Esophagus mucosa (tissue), 1 donor: ENCODE measurements at regions not wholly inside any gene's neighbourhood (a gene's known extent, or its start where the extent isn't known, plus 50 kb on each side); places are given as distances from the start of the nearest gene placed in this dataset.
"Not testable (repeated sequence)": the region's sequence is repeated elsewhere in the genome, so short reads cannot be mapped to it uniquely, and the experiment has no call there.

Experiments used
- ATAC-seq: fragments of 200-7000 bp; cut with Tn5 transposase; one replicate; pipeline ENCODE4 v1.9.1; 2020
- donor health status: DM: yes; HTN: yes; CAD: no.

- no peak for ATAC-seq
These were observed 252.9 kb upstream of the DCC start for GRCh38 chr18:52087140-52087539.

- no peak for ATAC-seq
These were observed 250.0 kb upstream of the DCC start for GRCh38 chr18:52090005-52090404.

DNA sequence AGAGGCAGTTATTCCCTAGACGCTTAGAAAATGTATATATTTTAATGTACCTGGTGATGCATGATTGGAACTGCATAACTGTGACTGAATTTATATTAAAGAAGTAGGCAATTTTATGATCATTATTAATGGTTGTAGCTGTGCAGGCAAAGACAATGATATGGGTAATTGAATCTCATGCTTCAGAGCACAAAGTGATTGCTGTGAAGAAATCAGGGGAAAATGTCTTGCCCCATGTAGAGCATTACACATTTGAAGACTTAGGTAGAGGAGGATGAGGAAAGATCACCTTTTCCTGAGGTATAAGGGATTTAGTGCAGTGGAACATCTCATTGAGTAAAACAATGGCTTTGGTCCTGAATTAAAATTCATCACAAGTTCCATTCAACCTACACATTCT, 246.8 kb upstream of the DCC start:
- ATAC-seq, result no peak

DNA sequence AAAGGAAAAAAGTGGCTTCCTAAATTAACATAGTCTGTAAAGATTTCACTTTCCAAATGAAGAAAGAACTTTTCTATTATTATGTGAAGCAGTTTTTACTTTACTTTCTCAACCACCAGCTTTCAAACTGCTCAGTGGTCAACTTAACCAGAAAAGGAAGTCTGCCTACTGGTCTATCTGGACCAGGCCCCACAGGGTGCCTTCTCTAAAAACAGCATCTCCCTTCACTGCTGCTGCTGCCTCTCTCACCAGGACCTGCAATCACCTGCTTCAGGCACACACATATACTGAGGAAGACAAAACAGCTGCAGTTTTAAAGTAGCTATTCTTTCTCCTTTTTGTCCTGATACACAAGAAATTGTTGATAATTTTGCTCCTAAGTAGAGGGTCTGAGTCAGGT, 221.3 kb upstream of the DCC start:
- no peak for ATAC-seq

GRCh38 chr18:52130624-52131301, 209.2 kb upstream of the DCC start:
- ATAC-seq, result no peak

- no peak for ATAC-seq
These were observed 208.2 kb upstream of the DCC start for GRCh38 chr18:52131845-52132244.

- ATAC-seq, result no peak
These were observed 203.5 kb upstream of the DCC start for GRCh38 chr18:52136532-52136931.

DNA sequence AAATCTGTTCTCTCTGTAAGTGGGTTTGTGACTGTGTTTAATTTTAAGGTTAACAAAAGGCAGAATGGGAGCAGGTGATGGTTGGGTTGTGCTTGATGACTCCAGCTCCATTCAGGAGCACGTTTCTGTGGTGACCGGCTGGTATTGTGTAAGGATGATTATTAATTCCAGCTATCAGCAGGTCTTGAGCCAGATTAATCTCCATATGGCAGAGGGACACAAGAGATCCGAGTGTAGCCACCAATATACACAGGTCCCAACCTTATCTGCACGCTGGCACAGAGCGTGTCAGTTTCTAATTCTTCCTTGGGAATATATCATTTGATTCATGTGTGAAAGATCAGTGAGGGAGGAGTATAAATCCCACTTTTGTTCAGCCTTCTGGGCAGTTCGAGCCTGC, 199.0 kb upstream of the DCC start:
- ATAC-seq, result no peak

DNA sequence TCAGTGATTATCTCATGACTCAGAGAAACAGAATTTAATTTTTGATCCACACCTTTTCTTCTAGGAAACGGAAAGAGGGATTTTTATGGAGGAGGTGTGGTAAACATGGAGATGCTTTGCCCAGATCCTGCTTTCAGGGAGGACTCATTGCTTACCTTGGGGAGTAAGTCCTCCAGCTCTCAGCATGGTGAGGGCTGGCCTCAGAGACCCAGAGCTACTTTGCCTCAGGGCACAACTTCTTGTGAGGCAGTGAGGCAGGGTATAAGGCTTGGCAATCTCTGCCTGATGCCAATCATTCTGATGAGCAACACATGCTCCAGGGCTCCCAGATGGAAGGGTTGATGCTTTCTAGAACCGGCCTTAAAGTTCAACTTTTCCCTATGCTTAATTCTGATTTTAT, 189.9 kb upstream of the DCC start:
- ATAC-seq, result no peak

GRCh38 chr18:52152036-52152435, 188.0 kb upstream of the DCC start:
- ATAC-seq, result no peak

DNA sequence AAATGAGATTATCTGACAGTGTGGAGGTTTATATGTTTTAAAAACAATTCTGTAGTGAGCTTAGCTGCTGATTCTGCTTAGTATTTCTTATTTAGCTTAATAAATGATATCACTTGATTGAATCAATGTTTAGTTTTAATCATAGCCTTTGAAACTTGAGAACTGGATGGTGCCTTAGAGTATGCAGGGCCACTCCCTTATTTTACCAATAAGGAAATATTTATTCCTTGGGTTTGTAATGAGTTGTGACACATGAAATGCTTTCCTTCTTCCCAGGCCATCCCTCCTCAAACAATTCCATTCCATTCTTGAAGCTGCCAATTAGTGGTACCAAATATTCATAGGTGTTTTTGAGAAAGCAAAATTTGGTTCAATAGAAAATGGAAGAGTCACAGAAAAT, 183.8 kb upstream of the DCC start:
- ATAC-seq, result no peak

- peak; percentile 68 for ATAC-seq
These were observed 179.4 kb upstream of the DCC start for GRCh38 chr18:52160636-52161035.

DNA sequence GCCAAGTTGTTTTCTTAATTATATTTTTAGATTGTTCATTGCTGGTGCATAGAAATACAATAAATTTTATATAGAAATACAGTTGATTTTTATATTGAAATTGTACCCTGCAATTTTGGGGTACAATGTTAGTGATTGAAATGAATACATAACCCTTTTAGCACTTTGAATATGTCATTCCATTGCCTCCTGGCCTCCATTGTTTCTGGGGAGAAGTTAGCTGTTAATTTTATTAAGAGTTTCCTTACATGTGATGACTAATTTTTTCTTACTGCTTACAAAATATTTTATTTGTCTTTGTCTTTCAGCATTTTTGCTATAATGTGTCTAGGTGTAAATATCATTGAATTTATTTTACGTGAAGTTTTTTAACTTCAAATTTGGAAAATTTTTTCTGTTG, 176.5 kb upstream of the DCC start:
- no peak for ATAC-seq

GRCh38 chr18:52168131-52168530, 171.9 kb upstream of the DCC start:
- ATAC-seq, result not testable (repeated sequence)

DNA sequence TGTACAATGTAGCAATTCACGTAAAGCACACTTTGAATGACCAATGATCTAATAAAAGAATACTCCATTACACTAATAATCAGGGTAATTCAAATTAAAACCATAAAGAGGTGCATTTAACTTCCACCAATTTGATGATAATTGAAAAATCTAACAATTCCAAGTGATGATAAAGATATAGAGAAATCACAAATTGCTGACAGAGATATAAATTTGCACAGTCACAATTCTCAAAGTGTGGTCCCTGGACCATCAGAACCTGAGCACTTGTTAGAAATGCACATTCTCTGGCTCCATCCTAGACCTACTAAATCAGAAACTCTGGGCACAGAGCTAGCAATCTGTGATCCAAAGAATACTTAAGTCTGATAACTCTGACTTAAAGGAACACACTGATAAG, 165.8 kb upstream of the DCC start:
- no peak for ATAC-seq

DNA sequence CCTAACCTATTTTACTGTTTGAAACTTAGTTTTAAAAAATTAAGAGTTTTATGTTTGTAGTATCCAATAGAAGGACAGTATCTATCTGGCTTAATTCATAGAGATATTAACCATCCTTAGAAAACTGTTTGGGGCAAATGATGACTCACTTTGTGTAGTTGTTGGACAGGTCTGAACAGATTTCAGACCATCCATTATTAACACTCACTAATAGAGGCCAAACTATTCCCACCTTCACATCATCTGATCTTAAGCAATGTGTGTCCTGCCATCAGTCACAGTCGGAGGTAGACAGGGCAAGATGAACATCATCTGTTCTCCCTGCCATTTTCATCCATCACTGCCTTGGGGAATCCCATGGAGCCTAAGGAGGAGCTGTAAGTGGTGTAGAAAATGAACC, 164.6 kb upstream of the DCC start:
- ATAC-seq, result no peak

- no peak for ATAC-seq
These were observed 156.9 kb upstream of the DCC start for GRCh38 chr18:52183107-52183506.

GRCh38 chr18:52190195-52190594, 149.8 kb upstream of the DCC start:
- ATAC-seq, result no peak

DNA sequence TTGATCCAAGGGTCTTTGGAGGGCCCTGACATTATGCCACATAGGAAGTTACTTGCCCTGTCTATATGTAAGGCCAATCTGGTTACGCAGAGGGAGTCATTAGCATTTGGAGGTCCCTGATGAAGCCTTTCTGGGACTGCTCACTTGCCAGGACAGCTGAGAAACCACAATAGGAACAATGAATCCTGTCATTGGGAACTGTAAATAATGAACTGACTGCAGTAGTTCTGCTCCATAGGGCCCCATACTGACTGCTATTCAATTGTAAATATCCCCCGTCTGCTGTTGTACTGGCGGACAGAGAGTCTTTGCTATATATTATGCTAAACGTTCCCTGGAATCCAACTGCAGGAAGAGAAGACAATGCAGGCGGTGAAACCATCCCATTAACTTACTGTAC, 149.4 kb upstream of the DCC start:
- ATAC-seq, result no peak

DNA sequence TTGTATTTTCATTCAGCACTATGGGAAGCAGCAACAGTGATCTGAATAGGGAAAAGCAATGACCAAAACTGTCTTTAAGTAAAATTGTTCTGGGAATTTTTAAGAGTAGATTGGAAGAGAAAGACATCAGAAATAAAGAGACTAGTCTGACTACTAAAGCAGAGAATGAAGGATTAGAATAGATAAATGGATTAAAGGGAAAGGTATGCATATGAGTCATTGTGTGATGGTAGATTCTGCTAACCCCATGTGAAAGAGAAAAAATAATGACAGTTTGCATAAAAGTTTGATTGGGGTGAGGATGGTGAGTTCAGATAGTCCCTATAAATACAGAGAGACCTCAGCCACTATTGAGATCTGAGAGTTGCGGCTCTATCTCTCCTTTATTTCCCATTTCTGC, 139.6 kb upstream of the DCC start:
- ATAC-seq, result no peak

- no peak for ATAC-seq
These were observed 138.9 kb upstream of the DCC start for GRCh38 chr18:52200921-52201663.

- no peak for ATAC-seq
These were observed 131.4 kb upstream of the DCC start for GRCh38 chr18:52208646-52209045.

DNA sequence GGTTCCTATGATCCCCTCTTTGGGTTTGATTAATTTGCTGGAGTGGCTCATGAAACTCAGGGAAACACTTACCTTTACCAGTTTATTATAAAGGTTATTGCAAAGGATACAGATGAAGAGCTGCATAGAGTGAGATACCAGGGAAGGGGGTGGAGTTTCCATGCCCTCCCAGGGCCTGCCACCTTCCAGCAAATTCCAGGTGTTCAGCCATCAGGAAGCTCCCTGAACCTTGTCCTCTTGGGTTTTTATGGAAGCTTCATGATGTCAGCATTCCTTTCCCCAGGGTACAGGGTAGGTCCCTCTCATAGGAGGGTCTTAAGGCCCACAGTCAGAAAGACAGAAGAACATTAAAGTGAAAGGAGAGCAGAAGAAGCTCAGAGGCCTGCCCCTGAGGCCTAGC, 123.9 kb upstream of the DCC start:
- ATAC-seq, result no peak

- no peak for ATAC-seq
These were observed 123.3 kb upstream of the DCC start for GRCh38 chr18:52216666-52217065.

GRCh38 chr18:52219102-52219501, 120.9 kb upstream of the DCC start:
- no peak for ATAC-seq
